ENCODE measurements at regions not wholly inside any gene's neighbourhood (a gene's known extent, or its start where the extent isn't known, plus 50 kb on each side); places are given as distances from the start of the nearest gene placed in this dataset.

DNA sequence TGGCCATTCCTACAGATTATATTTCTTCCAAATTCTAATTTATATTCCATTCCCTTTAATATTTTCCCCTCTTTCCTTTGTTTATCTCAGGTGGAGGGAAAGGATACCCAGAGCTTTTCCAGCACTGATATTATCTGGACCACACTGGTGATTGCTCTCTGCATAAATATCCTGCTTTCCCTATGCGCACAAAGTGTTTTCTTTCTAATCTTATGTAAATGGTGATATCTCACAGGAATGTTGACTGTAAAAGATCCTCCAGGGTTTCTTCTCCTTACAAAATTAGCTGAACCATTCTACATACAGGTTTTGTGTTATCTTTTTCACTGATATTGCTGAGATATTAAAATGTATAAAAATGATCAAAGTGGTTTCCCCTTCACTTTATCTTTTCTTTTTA lies 59.1 kb upstream of the GALNT13 start:
- no peaks in the 10 kb centered on the region for H3K27me3 ChIP-seq (ENCODE audit: control insufficient read depth in 1 of 2, insufficient read depth in 2 of 2, low read length in 2 of 2)
- H3K36me3 ChIP-seq (replicated peaks in 1 of 2; ENCODE audit: control insufficient read depth in 1 of 2, insufficient read depth in 2 of 2, low read length in 2 of 2), result no peaks in the 10 kb centered on the region
- no peak overlapping the region for H3K4me2 ChIP-seq (ENCODE audit: low read depth, low read length)
- H3K79me2 ChIP-seq (ENCODE audit: insufficient read depth, low read length), result no peaks in the 10 kb centered on the region
- H3K4me1 ChIP-seq (ENCODE audit: insufficient read depth, low read length), result no peaks in the 10 kb centered on the region
- WGBS (ENCODE audit: low lambda C conversion rate), result 6% methylated on average over 1 of the region's 1 CpG
- H3K9me3 ChIP-seq (ENCODE audit: low read length), result no peaks in the 10 kb centered on the region
- ChIA-PET CTCF (ENCODE audit: low intra/inter-chr PET ratio, low total read pairs) (no interaction called here), POLR2A (no interaction called here)
- FAIRE-seq, result no peak
- H3K27ac ChIP-seq (ENCODE audit: extremely low read length, insufficient read depth, low read length), result no peak overlapping the region
- no peak overlapping the region for H3K4me3 ChIP-seq (replicated peaks in 1 of 3; ENCODE audit: insufficient read depth in 1 of 3, low read depth in 2 of 3, low read length in 3 of 3)
- ATAC-seq, result no peak
- in situ Hi-C loops (cut with HindIII; ENCODE audit: extremely low pct_ligation_motif_present, low pct_unique_long_range_greater_than_20kb) (no loop called here), intact Hi-C loops (cut with micrococcal nuclease; ENCODE audit: unreplicated experiment) (no loop called here)
- BruUV-seq (replicated peaks), result no TSS peak
- no peaks in the 10 kb centered on the region for H4K20me1 ChIP-seq (ENCODE audit: insufficient read depth, low read length)
- H2AFZ ChIP-seq (ENCODE audit: low read length), result no peak overlapping the region
- H3K9ac ChIP-seq (ENCODE audit: insufficient read depth, low read depth, low read length), result no peak overlapping the region
- no peak for DNase-seq (ENCODE audit: low spot score)
- TF ChIP-seq ATF7-NPFF (CRISPR knock-in tag; IDR thresholded peaks at IDR 0.05; ENCODE audit: low read depth) (no peak), NONO (IDR thresholded peaks at IDR 0.05) (no peak), NONO (CRISPR knock-in tag; conservative IDR thresholded peaks at IDR 0.05) (no peak), MBD4 (IDR thresholded peaks at IDR 0.05; ENCODE audit: borderline replicate concordance, low read length) (no peak), SMC3 (IDR thresholded peaks at IDR 0.05; ENCODE audit: low read length) (no peak), NR2C2 (CRISPR knock-in tag; IDR thresholded peaks at IDR 0.05; ENCODE audit: borderline replicate concordance) (no peak), ZSCAN9 (CRISPR knock-in tag; IDR thresholded peaks at IDR 0.05; ENCODE audit: borderline replicate concordance) (no peak), HOXD1 (CRISPR knock-in tag; IDR thresholded peaks at IDR 0.05) (no peak), ZSCAN31 (CRISPR knock-in tag; IDR thresholded peaks at IDR 0.05; ENCODE audit: low read depth) (no peak), SNAI1 (CRISPR knock-in tag; IDR thresholded peaks at IDR 0.05; ENCODE audit: borderline replicate concordance) (no peak), ZBTB20 (CRISPR knock-in tag; IDR thresholded peaks at IDR 0.05; ENCODE audit: borderline replicate concordance, low read depth) (no peak), ASH2L (IDR thresholded peaks at IDR 0.05; ENCODE audit: insufficient read length, low read depth, low read length) (no peak), ZNF512 (CRISPR knock-in tag; IDR thresholded peaks at IDR 0.05) (no peak), ZBTB37 (CRISPR knock-in tag; IDR thresholded peaks at IDR 0.05) (no peak), ZNF691 (CRISPR knock-in tag; IDR thresholded peaks at IDR 0.05; ENCODE audit: borderline replicate concordance, low read depth) (no peak), RARA (CRISPR knock-in tag; IDR thresholded peaks at IDR 0.05) (no peak), ZNF747 (CRISPR knock-in tag; IDR thresholded peaks at IDR 0.05; ENCODE audit: borderline replicate concordance) (no peak), ZNF235 (CRISPR knock-in tag; IDR thresholded peaks at IDR 0.05; ENCODE audit: borderline replicate concordance) (no peak)
- TF ChIP-seq, protein P1, sequence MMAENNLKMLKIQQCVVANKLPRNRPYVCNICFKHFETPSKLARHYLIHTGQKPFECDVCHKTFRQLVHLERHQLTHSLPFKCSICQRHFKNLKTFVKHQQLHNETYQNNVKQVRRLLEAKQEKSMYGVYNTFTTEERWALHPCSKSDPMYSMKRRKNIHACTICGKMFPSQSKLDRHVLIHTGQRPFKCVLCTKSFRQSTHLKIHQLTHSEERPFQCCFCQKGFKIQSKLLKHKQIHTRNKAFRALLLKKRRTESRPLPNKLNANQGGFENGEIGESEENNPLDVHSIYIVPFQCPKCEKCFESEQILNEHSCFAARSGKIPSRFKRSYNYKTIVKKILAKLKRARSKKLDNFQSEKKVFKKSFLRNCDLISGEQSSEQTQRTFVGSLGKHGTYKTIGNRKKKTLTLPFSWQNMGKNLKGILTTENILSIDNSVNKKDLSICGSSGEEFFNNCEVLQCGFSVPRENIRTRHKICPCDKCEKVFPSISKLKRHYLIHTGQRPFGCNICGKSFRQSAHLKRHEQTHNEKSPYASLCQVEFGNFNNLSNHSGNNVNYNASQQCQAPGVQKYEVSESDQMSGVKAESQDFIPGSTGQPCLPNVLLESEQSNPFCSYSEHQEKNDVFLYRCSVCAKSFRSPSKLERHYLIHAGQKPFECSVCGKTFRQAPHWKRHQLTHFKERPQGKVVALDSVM (CRISPR knock-in tag; IDR thresholded peaks at IDR 0.05), result no peak
- TF ChIP-seq, protein P2, sequence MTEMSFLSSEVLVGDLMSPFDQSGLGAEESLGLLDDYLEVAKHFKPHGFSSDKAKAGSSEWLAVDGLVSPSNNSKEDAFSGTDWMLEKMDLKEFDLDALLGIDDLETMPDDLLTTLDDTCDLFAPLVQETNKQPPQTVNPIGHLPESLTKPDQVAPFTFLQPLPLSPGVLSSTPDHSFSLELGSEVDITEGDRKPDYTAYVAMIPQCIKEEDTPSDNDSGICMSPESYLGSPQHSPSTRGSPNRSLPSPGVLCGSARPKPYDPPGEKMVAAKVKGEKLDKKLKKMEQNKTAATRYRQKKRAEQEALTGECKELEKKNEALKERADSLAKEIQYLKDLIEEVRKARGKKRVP (CRISPR knock-in tag; IDR thresholded peaks at IDR 0.05), result no peak
